Fibroblast of upper back skin (primary cell): ENCODE measurements at regions not wholly inside any gene's neighbourhood (a gene's known extent, or its start where the extent isn't known, plus 50 kb on each side); places are given as distances from the start of the nearest gene placed in this dataset.
"Not testable (repeated sequence)": the region's sequence is repeated elsewhere in the genome, so short reads cannot be mapped to it uniquely, and the experiment has no call there.

ENCODE experiments used
- DNase-seq: peaks from one replicate; pipeline ENCODE4 v3.0.0-alpha.2; 2013

GRCh38 chr10:64635906-64636305 lies 1114.7 kb downstream of the REEP3 start:
- no peak for DNase-seq

- DNase-seq = no peak
Observed at GRCh38 chr10:64636461-64636860, 1115.3 kb downstream of the REEP3 start.

DNA sequence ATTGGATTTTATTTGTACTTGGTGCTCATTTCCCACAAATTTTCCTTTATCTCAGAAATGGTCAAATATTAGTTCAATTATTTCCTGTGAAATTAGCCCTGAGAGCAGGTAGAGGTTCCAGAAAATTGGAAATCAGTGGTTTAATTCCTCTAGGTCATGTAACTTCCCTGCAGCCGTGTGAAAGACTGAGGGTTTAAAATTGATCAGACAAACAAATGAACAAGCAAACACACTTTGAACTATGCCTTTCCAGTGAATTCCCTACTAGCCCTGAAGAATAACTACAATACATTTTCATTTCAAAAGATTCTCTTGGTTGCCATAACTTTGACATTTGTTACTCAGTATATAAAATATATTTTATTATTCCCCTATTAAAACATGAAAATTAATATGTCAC lies 1116.7 kb downstream of the REEP3 start:
- no peak for DNase-seq

DNA sequence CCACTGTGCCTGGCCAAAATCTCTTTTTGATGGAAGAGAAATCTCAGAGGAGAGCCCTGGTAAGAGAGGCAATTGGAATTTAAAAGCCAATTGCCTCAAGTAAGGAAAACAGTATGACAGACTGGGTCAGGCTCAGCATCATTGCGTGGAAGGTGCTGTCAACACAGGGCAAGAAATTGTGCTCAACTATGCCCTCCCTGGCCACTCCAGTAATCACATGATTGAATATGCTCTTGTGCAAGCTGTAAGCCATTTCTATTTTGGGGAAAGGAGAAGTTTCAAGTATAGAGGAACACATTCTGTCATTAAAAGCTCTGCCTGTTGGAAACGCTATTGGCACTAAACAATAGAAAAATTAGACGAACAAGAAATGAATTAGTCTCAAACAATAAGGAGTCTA lies 1127.7 kb downstream of the REEP3 start:
- no peak for DNase-seq

- no peak for DNase-seq
Observed at GRCh38 chr10:64658528-64658927, 1137.3 kb downstream of the REEP3 start.

- no peak for DNase-seq
Observed at GRCh38 chr10:64659311-64659710, 1138.1 kb downstream of the REEP3 start.

DNA sequence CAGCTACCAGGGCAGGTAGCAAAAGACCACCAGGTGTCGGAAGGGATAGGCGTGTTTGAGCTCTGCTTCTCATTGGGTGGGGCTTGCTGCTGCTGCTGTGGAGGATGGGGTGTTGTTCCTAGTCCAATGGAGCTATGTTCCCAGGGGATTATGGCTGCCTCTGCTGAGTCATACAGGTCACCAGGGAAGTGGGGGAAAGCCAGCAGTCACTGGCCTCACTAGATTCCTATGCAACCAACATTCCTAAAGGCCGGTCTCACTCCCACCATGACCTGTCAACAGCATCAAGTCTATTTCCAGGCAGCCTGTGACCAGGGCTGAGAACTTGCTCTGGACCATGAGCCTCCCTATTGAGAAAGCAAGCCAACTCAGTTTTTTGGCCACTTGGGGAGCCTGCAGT lies 1160.8 kb downstream of the REEP3 start:
- peak; percentile 49 for DNase-seq

DNA sequence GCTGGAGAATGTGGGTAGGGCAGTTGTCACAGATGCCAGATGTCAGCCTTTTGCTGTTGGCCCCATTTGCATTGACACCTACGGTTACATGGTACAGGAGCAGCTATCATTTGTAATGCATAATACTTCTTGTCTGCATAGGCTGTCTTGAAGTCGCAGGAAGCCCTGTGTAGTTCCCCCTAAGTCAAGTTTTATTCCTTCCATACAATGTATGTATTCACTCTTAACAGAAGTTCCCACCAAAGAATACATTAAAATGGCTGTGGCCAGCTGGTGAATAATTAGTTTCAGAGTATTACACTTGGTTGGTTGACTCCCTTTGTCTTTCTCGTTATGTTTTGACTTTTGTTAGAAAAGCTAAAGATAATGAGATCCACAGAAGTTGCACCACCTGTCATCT lies 1169.0 kb downstream of the REEP3 start:
- DNase-seq = no peak

GRCh38 chr10:64699244-64699643 lies 1178.0 kb downstream of the REEP3 start:
- no peak for DNase-seq

DNA sequence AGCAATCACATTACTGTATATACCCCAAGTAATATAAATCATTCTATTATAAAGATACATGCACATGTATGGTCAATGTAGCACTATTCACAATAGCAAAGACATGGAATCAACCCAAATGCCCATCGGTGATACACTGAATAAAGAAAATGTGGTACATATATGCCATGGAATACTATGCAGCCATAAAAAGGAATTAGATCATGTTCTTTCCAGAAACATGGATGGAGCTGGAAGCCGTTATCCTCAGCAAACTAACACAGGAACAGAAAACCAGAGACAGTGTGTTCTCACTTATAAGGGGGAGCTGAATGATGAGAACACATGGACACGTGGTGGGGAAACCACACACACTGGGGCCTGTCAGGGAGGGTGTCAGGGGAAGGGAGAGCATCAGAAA lies 1180.9 kb downstream of the REEP3 start:
- not testable (repeated sequence) for DNase-seq

- peak; percentile 1 for DNase-seq
Observed at GRCh38 chr10:64708884-64709681, 1187.9 kb downstream of the REEP3 start.

DNA sequence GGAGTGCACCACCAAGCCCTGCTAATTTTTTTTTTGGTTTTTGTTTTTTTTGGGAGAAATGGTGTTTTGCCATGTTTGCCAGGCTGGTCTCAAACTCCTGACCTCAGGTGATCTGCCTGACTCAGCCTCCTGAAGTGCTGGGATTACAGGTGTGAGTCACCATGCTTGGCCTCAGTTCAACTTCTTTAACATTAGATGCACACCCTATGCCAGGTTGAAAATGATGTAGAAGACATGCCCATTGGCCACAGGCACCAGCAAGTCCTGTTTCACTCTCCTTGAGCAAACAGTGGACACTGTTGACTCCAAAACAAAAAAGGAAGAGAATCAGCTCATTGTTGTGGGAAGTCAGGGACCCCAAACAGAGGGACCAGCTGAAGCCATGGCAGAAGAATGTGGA lies 1205.3 kb downstream of the REEP3 start:
- no peak for DNase-seq

DNA sequence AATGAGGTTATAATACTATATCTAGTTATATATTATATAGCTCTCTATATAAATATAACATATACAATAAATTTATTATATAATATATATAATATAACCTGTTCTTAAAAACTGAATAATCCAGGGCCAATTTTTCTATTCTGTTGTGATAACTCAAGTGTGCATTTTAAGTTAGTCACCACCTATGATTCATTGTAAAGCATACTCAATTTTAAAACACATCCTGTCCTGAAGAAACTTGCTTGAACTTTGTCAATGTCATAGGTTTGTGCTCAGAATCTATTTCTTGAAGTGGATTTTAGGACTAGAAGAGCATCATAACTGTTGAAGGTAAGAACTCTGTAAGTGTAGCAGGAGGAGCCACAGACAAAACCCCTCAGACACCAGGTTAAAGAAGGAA lies 1209.8 kb downstream of the REEP3 start:
- DNase-seq = no peak

GRCh38 chr10:64732372-64732957 lies 1211.3 kb downstream of the REEP3 start:
- DNase-seq = no peak

- DNase-seq = peak; percentile 3
Observed at GRCh38 chr10:64733980-64734379, 1212.8 kb downstream of the REEP3 start.

DNA sequence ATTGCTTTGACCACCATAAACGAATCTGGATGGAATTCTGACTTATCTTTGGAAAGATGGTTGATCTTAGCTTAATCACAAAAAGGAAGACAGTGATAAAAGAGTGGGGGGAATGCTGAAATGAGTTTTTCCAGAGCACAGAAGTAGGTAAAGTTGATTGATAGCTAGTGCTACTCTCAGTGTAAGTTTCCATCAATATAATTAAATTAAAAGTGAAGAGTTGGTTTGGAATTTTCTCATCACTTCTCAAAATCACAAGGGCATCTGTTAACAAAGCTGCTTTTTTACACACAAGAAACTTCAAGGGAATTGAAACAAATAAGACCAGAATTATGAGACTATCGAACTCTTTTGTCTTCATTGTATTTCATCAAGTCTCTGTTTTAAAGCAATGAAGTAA lies 1217.3 kb downstream of the REEP3 start:
- no peak for DNase-seq

GRCh38 chr10:64745565-64745964 lies 1224.4 kb downstream of the REEP3 start:
- no peak for DNase-seq

GRCh38 chr10:64750672-64751071 lies 1229.5 kb downstream of the REEP3 start:
- DNase-seq = no peak

- no peak for DNase-seq
Observed at GRCh38 chr10:64753516-64753915, 1232.3 kb downstream of the REEP3 start.

GRCh38 chr10:64760371-64760770 lies 1239.2 kb downstream of the REEP3 start:
- peak; percentile 1 for DNase-seq

GRCh38 chr10:64762861-64763260 lies 1241.7 kb downstream of the REEP3 start:
- DNase-seq = no peak

DNA sequence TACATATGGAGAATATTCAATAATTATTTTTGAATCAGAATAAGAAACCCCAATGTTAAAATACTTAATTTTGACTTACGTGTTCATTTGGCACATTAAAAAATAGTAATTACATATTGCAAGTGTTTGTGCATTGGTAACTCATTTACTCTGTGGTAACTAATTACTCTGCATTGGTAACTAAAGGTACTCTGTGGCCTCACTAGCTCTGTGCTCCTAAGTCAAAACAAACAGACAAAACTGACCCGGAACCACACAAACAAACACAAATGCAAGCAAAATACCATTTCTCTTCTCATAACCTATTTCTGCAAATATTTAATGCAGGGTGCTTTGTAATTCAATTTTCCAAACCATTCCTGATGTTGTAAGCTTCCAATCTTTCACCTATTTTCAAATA lies 1244.3 kb downstream of the REEP3 start:
- DNase-seq = no peak

- DNase-seq = no peak
Observed at GRCh38 chr10:64771253-64772050, 1250.3 kb downstream of the REEP3 start.

- DNase-seq = no peak
Observed at GRCh38 chr10:64773357-64773756, 1252.2 kb downstream of the REEP3 start.
